ENCODE measurements at regions not wholly inside any gene's neighbourhood (a gene's known extent, or its start where the extent isn't known, plus 50 kb on each side); places are given as distances from the start of the nearest gene placed in this dataset.
"Not testable (repeated sequence)": the region's sequence is repeated elsewhere in the genome, so short reads cannot be mapped to it uniquely, and the experiment has no call there.

DNA sequence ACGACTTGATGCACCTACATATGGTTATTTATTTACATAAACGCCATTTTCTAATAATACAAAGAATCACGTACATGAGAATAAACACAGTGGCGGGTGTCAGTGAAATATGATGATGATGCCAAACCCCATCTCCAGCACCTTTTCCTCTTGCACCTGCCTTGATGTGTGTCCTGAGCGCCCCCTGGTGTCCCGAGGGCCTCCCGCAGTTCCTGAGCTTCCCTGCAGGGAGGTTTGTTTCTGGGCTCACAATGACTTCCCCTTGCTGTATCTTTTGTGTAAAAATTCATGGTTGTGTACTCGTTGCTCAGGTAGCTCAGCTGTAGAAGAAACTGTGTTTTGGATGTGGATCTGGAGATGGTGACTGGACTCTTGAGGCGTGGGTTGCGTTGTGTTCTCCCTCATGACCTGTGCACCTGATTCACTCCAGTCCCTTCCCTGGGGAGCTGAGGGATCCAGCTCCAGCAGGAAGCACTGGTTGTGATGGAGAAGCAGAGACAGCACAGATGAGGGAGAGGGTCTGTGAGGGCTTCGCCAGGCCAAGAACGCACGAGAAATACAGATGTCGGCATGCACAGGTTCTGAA lies 1037.8 kb downstream of the TMEM121 start:
- H3K4me3 Mint-ChIP-seq, result no peak overlapping the region
- no peaks in the 10 kb centered on the region for H3K36me3 Mint-ChIP-seq (ENCODE audit: low read depth)
- no peak overlapping the region for H3K27ac Mint-ChIP-seq
- no peaks in the 10 kb centered on the region for H3K9me3 Mint-ChIP-seq
- H3K27me3 Mint-ChIP-seq, result peaks cover 54% of the 10 kb centered on the region
- H3K4me1 Mint-ChIP-seq, result no peaks in the 10 kb centered on the region
- DNase-seq, result peak; percentile 71
- POLR2A ChIA-PET, result no interaction called here
- CTCF ChIA-PET, result interaction anchor here (0.7 to 3.3 kb wide), 35 partner anchors 8 to 578 kb away, joined by 3 to 17 read pairs (median 4); no protein-coding TSS in a partner anchor

DNA sequence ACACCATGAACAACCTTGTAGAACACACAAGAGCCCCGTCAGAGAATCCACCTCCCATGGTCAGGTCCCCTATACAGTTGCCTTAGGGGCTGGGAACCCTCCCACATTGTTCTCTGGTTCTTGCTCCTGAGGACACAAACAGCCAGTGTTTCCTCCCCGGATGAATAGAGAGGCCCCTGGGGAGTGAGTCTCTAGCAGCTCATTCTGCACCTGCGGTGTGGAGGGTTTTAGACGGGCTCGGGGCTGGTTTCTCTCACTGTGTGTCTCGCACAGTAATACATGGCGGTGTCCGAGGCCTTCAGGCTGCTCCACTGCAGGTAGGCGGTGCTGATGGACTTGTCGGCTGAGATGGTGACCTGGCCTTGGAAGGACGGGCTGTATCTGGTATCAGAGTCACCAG lies 1052.1 kb downstream of the TMEM121 start:
- no peaks in the 10 kb centered on the region for H3K9me3 Mint-ChIP-seq
- H3K36me3 Mint-ChIP-seq (ENCODE audit: low read depth), result no peaks in the 10 kb centered on the region
- DNase-seq, result no peak
- no peak overlapping the region for H3K4me3 Mint-ChIP-seq
- ChIA-PET CTCF (no interaction called here), POLR2A (no interaction called here)
- H3K27me3 Mint-ChIP-seq, result peaks cover 44% of the 10 kb centered on the region
- no peaks in the 10 kb centered on the region for H3K4me1 Mint-ChIP-seq
- H3K27ac Mint-ChIP-seq, result no peak overlapping the region

GRCh38 chr14:106579084-106579483 lies 1052.7 kb downstream of the TMEM121 start:
- no peaks in the 10 kb centered on the region for H3K9me3 Mint-ChIP-seq
- no peak for DNase-seq
- no peaks in the 10 kb centered on the region for H3K4me1 Mint-ChIP-seq
- CTCF ChIA-PET, result no interaction called here
- peaks cover 40% of the 10 kb centered on the region for H3K27me3 Mint-ChIP-seq
- no peak overlapping the region for H3K27ac Mint-ChIP-seq
- POLR2A ChIA-PET, result no interaction called here
- H3K36me3 Mint-ChIP-seq (ENCODE audit: low read depth), result no peaks in the 10 kb centered on the region
- no peak overlapping the region for H3K4me3 Mint-ChIP-seq

DNA sequence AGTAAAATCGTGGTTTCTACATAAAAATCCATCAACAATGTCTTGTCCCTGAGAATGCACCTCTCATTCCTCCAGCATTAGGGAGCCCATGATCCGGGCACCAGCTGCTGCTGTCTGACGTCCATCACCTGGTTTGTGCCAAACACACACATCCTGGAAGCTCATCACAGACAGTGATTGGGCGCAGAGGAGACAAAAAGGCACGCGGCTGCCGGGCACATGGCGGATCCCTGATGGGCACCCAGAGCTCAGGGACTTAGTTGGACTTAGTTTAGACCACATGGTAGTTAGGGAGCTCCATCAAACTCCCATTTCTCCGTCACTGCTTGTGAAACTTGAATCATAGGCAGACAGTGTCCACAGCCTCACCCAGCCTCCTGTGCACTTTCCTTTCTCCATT lies 1059.3 kb downstream of the TMEM121 start:
- no peaks in the 10 kb centered on the region for H3K9me3 Mint-ChIP-seq
- H3K4me3 Mint-ChIP-seq, result no peak overlapping the region
- no peaks in the 10 kb centered on the region for H3K4me1 Mint-ChIP-seq
- CTCF ChIA-PET, result interaction anchor here (0.9 to 1.5 kb wide), 3 partner anchors 11 to 41 kb away, joined by 3 to 6 read pairs (median 4); no protein-coding TSS in a partner anchor
- H3K27me3 Mint-ChIP-seq, result peaks cover 35% of the 10 kb centered on the region
- DNase-seq, result no peak
- no peaks in the 10 kb centered on the region for H3K36me3 Mint-ChIP-seq (ENCODE audit: low read depth)
- no peak overlapping the region for H3K27ac Mint-ChIP-seq
- POLR2A ChIA-PET, result no interaction called here

GRCh38 chr14:106586098-106586704 lies 1059.8 kb downstream of the TMEM121 start:
- no peak overlapping the region for H3K4me3 Mint-ChIP-seq
- H3K27me3 Mint-ChIP-seq, result peaks cover 37% of the 10 kb centered on the region
- no peaks in the 10 kb centered on the region for H3K36me3 Mint-ChIP-seq (ENCODE audit: low read depth)
- H3K4me1 Mint-ChIP-seq, result no peaks in the 10 kb centered on the region
- CTCF ChIA-PET, result interaction anchor here (0.8 to 1.5 kb wide), 6 partner anchors 11 to 57 kb away, joined by 3 to 6 read pairs (median 4); no protein-coding TSS in a partner anchor
- peak; percentile 70 for DNase-seq
- POLR2A ChIA-PET, result no interaction called here
- no peaks in the 10 kb centered on the region for H3K9me3 Mint-ChIP-seq
- H3K27ac Mint-ChIP-seq, result no peak overlapping the region

- H3K4me3 Mint-ChIP-seq; H3K4me1 Mint-ChIP-seq; H3K36me3 Mint-ChIP-seq (ENCODE audit: low read depth); H3K27ac Mint-ChIP-seq; DNase-seq; POLR2A ChIA-PET; H3K9me3 Mint-ChIP-seq: not testable (repeated sequence)
- CTCF ChIA-PET, result interaction anchor here (0.7 to 1.5 kb wide), 4 partner anchors 12 to 34 kb away, joined by 3 to 6 read pairs (median 4); no protein-coding TSS in a partner anchor
- peaks cover 40% of the 10 kb centered on the region for H3K27me3 Mint-ChIP-seq
These were observed 1065.2 kb downstream of the TMEM121 start for GRCh38 chr14:106591539-106591938.

DNA sequence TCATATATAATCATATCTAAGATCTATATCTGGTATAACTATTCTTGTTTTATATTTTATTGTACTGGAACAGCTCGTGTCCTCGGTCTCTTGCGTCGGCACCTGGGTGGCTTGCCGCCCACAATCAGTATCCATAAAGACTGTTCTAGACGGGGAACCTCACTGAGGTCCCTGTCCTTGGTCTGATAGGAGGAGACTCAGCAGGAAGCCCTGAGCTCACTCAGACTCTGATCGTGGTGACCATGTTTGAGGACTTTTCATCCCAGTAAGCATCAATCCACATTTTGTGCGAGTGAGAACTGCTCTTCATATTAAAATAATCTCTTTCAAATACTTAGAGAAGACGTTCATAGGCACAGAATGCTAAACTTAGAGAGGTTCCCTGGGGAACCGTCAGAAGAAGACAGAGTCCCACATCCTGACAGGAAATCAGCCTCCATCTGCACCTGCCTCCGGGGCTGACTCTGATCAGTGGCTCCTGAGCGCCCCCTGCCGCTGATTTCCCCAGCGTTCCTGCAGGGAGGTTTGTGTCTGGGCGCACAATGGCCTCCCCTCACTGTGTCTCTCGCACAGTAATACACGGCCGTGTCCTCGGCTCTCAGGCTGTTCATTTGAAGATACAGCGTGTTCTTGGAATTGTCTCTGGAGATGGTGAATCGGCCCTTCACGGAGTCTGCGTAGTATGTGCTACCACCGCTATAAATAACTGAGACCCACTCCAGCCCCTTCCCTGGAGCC lies 1065.9 kb downstream of the TMEM121 start:
- H3K4me3 Mint-ChIP-seq; H3K27ac Mint-ChIP-seq; H3K36me3 Mint-ChIP-seq (ENCODE audit: low read depth); H3K9me3 Mint-ChIP-seq; H3K4me1 Mint-ChIP-seq; POLR2A ChIA-PET: not testable (repeated sequence)
- DNase-seq, result peak; percentile 34
- peaks cover 39% of the 10 kb centered on the region for H3K27me3 Mint-ChIP-seq
- CTCF ChIA-PET, result interaction anchor here (0.7 to 1.5 kb wide), 5 partner anchors 11 to 35 kb away, joined by 3 to 6 read pairs (median 4); no protein-coding TSS in a partner anchor

- ChIA-PET CTCF (interaction anchor here (1.1 to 1.5 kb wide), 4 partner anchors 13 to 27 kb away, joined by 3 to 4 read pairs (median 3); no protein-coding TSS in a partner anchor), POLR2A (no interaction called here)
- Mint-ChIP-seq H3K9me3 (no peaks in the 10 kb centered on the region), H3K36me3 (ENCODE audit: low read depth) (no peaks in the 10 kb centered on the region), H3K4me1 (no peaks in the 10 kb centered on the region), H3K4me3 (no peak overlapping the region), H3K27me3 (peaks cover 69% of the 10 kb centered on the region), H3K27ac (no peak overlapping the region)
- no peak for DNase-seq
These were observed 1072.8 kb downstream of the TMEM121 start for GRCh38 chr14:106599209-106599608.

DNA sequence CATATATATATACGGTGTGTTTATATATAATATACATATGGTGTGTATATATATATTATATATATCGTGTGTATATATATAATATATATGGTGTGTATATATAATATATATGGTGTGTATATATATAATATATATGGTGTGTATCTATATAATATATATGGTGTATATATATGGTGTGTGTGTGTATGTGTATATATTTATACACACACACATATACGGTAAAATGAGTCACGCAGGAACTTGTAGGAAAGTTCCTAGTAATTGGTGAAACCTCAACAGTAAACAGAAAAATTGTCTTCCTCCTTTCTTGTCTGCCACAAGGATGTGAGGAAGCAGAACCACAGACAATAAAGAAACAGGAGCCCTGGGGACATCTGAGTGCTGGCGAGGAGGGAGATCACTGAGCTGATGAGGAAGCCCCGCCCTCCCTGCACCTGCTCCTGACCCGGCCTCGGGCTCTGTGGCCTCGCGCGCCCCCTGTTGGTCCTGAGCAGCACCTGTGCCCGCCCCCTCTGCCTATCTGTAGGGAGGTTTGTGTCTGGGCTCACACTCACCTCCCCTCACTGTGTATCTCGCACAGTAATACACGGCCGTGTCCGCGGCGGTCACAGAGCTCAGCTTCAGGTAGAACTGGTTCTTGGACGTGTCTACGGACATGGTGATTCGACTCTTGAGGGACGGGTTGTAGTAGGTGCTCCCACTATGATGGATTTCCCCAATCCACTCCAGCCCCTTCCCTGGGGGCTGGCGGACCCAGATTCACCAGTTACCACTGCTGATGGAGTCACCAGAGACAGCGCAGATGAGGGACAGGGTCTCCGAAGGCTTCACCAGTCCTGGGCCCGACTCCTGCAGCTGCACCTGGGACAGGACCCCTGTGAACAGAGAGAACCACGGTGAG lies 1079.4 kb downstream of the TMEM121 start:
- Mint-ChIP-seq H3K4me1 (peaks cover 11% of the 10 kb centered on the region), H3K27ac (no peak overlapping the region), H3K9me3 (no peaks in the 10 kb centered on the region), H3K27me3 (peaks cover 55% of the 10 kb centered on the region), H3K4me3 (no peak overlapping the region), H3K36me3 (ENCODE audit: low read depth) (no peaks in the 10 kb centered on the region)
- peak; percentile 82 for DNase-seq
- CTCF ChIA-PET, result interaction anchor here (0.6 to 6.6 kb wide), 15 partner anchors 9 to 191 kb away, joined by 3 to 34 read pairs (median 4); no protein-coding TSS in a partner anchor
- POLR2A ChIA-PET, result no interaction called here

- no peak for DNase-seq
- H3K36me3 Mint-ChIP-seq (ENCODE audit: low read depth), result no peaks in the 10 kb centered on the region
- peaks cover 11% of the 10 kb centered on the region for H3K4me1 Mint-ChIP-seq
- no peaks in the 10 kb centered on the region for H3K9me3 Mint-ChIP-seq
- H3K27me3 Mint-ChIP-seq, result peaks cover 47% of the 10 kb centered on the region
- no peak overlapping the region for H3K27ac Mint-ChIP-seq
- H3K4me3 Mint-ChIP-seq, result no peak overlapping the region
- CTCF ChIA-PET, result interaction anchor here (1.2 to 6.6 kb wide), 4 partner anchors 11 to 189 kb away, joined by 4 to 34 read pairs (median 8); no protein-coding TSS in a partner anchor
- POLR2A ChIA-PET, result no interaction called here
These were observed 1080.6 kb downstream of the TMEM121 start for GRCh38 chr14:106606936-106607335.

- peaks cover 28% of the 10 kb centered on the region for H3K27me3 Mint-ChIP-seq
These were observed 1084.3 kb downstream of the TMEM121 start for GRCh38 chr14:106610691-106611090.

DNA sequence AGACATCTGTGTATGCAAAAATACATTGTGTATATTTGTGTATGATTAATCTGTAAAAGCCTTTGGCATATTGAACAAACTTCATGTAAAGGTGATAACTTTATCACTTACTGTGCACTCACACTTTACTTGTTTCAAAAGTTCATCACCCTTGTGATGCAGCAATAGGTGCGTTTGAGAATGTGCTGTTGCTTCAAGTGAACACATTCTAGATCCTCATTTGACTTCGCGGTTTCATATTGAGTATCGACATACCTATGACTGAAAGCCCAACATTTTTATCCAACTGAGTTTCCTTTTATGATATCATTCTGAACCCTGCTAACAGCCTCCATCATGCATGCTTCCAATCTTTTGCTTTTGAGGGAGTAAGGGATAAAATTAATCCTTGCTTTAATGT lies 1086.9 kb downstream of the TMEM121 start:
- no peak for DNase-seq
- ChIA-PET CTCF (no interaction called here), POLR2A (no interaction called here)
- H3K27ac Mint-ChIP-seq, result no peak overlapping the region
- no peaks in the 10 kb centered on the region for H3K36me3 Mint-ChIP-seq (ENCODE audit: low read depth)
- no peak overlapping the region for H3K4me3 Mint-ChIP-seq
- peaks cover 18% of the 10 kb centered on the region for H3K27me3 Mint-ChIP-seq
- peaks cover 8% of the 10 kb centered on the region for H3K4me1 Mint-ChIP-seq
- H3K9me3 Mint-ChIP-seq, result no peaks in the 10 kb centered on the region

More at GRCh38 chr14:106610691-106611090, 1084.3 kb downstream of the TMEM121 start:
- Mint-ChIP-seq H3K27ac (no peak overlapping the region), H3K9me3 (no peaks in the 10 kb centered on the region), H3K36me3 (ENCODE audit: low read depth) (no peaks in the 10 kb centered on the region), H3K4me1 (peaks cover 18% of the 10 kb centered on the region), H3K4me3 (no peak overlapping the region)
- POLR2A ChIA-PET, result no interaction called here
- DNase-seq, result no peak
- CTCF ChIA-PET, result interaction anchor here (0.6 kb wide), 1 partner anchor 53 kb away, joined by 3 read pairs; no protein-coding TSS in a partner anchor
